ENCODE measurements at regions not wholly inside any gene's neighbourhood (a gene's known extent, or its start where the extent isn't known, plus 50 kb on each side); places are given as distances from the start of the nearest gene placed in this dataset.

DNA sequence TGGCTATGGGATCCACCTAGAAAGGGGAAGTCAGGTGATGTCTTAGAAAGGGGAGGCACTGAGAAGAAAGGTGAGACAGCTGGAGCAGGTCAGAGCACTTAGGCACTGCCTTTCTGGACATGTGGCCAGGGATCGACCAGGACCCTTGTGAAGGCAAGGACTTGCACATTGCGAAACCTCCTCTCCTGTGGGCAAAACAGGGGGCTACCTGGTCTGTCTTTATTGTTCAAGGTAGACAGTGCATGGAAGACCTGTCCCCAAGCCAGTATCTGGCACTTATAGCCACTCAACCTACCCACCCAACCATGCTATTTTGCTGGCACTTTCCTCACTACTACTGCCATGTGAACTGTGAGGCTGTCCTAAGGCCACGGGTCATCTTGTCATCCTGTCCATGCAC lies 67.2 kb downstream of the NAV1 start:
- TF ChIP-seq, protein P1, sequence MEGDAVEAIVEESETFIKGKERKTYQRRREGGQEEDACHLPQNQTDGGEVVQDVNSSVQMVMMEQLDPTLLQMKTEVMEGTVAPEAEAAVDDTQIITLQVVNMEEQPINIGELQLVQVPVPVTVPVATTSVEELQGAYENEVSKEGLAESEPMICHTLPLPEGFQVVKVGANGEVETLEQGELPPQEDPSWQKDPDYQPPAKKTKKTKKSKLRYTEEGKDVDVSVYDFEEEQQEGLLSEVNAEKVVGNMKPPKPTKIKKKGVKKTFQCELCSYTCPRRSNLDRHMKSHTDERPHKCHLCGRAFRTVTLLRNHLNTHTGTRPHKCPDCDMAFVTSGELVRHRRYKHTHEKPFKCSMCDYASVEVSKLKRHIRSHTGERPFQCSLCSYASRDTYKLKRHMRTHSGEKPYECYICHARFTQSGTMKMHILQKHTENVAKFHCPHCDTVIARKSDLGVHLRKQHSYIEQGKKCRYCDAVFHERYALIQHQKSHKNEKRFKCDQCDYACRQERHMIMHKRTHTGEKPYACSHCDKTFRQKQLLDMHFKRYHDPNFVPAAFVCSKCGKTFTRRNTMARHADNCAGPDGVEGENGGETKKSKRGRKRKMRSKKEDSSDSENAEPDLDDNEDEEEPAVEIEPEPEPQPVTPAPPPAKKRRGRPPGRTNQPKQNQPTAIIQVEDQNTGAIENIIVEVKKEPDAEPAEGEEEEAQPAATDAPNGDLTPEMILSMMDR (IDR thresholded peaks at IDR 0.05), result no peak
- TF ChIP-seq EZH2 (IDR thresholded peaks at IDR 0.05), result no peak
